ENCODE measurements at regions not wholly inside any gene's neighbourhood (a gene's known extent, or its start where the extent isn't known, plus 50 kb on each side); places are given as distances from the start of the nearest gene placed in this dataset.

DNA sequence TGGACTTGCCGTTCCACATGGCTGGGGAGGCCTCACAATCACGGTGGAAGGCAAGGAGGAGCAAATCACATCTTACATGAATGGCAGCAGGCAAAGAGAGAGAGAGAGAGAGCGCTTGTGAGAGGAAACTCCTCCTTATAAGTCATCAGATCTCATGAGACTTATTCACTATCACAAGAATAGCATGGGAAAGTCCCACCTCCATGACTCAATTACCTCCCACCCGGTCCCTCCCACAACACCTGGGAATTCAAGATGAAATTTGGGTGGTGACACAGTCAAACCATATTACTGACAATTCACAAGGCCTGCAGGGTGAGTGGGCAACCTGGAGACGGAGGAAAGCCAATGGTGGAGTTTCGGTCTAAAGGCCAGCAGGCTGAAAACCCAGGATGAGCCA, 394.3 kb upstream of the TRAM1L1 start:
- ATAC-seq (ENCODE audit: low read depth) (no peak), DNase-seq (no peak)
- intact Hi-C loops (cut with micrococcal nuclease) = no loop called here
- ChIA-PET POLR2A (no interaction called here), CTCF (no interaction called here)
- peaks cover 2% of the 10 kb centered on the region for H3K9me3 Mint-ChIP-seq
- H3K27ac Mint-ChIP-seq = no peak overlapping the region
- no peaks in the 10 kb centered on the region for H3K27me3 Mint-ChIP-seq
- no peak for TF ChIP-seq CTCF (IDR thresholded peaks at IDR 0.05)
- no peak overlapping the region for H3K4me3 Mint-ChIP-seq
- no peaks in the 10 kb centered on the region for H3K36me3 Mint-ChIP-seq (ENCODE audit: low read depth)
- H3K4me1 Mint-ChIP-seq = no peaks in the 10 kb centered on the region

- DNase-seq (no peak), ATAC-seq (ENCODE audit: low read depth) (no peak)
- TF ChIP-seq CTCF (IDR thresholded peaks at IDR 0.05) = no peak
- ChIA-PET POLR2A (no interaction called here), CTCF (no interaction called here)
- no peak overlapping the region for H3K27ac Mint-ChIP-seq
- no peaks in the 10 kb centered on the region for H3K36me3 Mint-ChIP-seq (ENCODE audit: low read depth)
- intact Hi-C loops (cut with micrococcal nuclease) = no loop called here
- no peaks in the 10 kb centered on the region for H3K4me1 Mint-ChIP-seq
- H3K27me3 Mint-ChIP-seq = no peaks in the 10 kb centered on the region
- no peak overlapping the region for H3K4me3 Mint-ChIP-seq
- H3K9me3 Mint-ChIP-seq = peaks cover 2% of the 10 kb centered on the region
Measured at GRCh38 chr4:117481742-117482141, 396.4 kb upstream of the TRAM1L1 start.

GRCh38 chr4:117488692-117489091, 403.3 kb upstream of the TRAM1L1 start:
- ChIA-PET CTCF (no interaction called here), POLR2A (no interaction called here)
- DNase-seq = no peak
- ATAC-seq (ENCODE audit: low read depth) = no peak
- no peaks in the 10 kb centered on the region for H3K4me1 Mint-ChIP-seq
- TF ChIP-seq CTCF (IDR thresholded peaks at IDR 0.05) = no peak
- intact Hi-C loops (cut with micrococcal nuclease) = no loop called here
- no peaks in the 10 kb centered on the region for H3K36me3 Mint-ChIP-seq (ENCODE audit: low read depth)
- peaks cover 4% of the 10 kb centered on the region for H3K9me3 Mint-ChIP-seq
- H3K27me3 Mint-ChIP-seq = no peaks in the 10 kb centered on the region
- no peak overlapping the region for H3K4me3 Mint-ChIP-seq
- H3K27ac Mint-ChIP-seq = no peak overlapping the region

DNA sequence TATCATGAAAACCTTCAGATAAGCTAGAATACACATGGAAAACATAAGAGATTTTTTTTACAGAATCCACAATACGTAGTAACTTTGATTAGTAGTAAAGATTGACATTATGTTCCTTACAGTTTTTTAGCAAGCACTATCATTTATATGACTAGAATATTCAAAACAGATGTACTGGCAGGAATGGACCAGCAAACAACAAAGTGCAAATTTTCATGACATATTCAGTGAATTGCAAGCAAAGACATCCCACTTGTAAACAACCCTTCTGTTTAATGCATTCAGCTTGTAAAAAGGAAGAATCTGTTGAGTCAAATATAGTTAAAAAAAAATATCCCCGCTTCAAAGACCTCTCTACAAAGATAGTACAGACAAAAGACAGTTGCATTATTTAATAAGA, 403.7 kb upstream of the TRAM1L1 start:
- intact Hi-C loops (cut with micrococcal nuclease) = no loop called here
- DNase-seq = no peak
- ATAC-seq (ENCODE audit: low read depth) = no peak
- Mint-ChIP-seq H3K36me3 (ENCODE audit: low read depth) (no peaks in the 10 kb centered on the region), H3K27ac (no peak overlapping the region), H3K4me1 (no peaks in the 10 kb centered on the region), H3K27me3 (no peaks in the 10 kb centered on the region), H3K4me3 (no peak overlapping the region), H3K9me3 (peaks cover 4% of the 10 kb centered on the region)
- no peak for TF ChIP-seq CTCF (IDR thresholded peaks at IDR 0.05)
- POLR2A ChIA-PET = no interaction called here
- CTCF ChIA-PET = no interaction called here

DNA sequence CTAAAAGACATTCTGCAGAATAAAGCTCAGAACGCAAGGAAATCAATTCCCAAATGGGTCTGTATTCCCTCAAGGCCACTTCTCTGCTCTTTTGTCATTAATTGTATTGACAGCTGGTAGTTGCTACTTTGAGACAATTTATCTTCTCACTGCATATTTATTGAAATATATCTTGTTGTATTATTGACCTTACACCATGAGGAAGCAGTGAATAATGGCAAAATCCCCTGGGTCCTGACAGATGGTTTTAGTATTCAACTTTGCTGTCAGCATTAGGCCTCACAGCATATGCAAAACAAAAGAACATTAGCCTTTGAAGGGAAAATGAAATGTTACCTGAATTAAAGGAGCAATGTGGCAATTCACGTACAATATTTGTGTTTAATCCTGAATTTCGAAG, 406.1 kb upstream of the TRAM1L1 start:
- ChIA-PET POLR2A (no interaction called here), CTCF (no interaction called here)
- H3K27ac Mint-ChIP-seq = no peak overlapping the region
- ATAC-seq (ENCODE audit: low read depth) (no peak), DNase-seq (no peak)
- intact Hi-C loops (cut with micrococcal nuclease) = no loop called here
- no peak overlapping the region for H3K4me3 Mint-ChIP-seq
- H3K9me3 Mint-ChIP-seq = peaks cover 4% of the 10 kb centered on the region
- H3K27me3 Mint-ChIP-seq = no peaks in the 10 kb centered on the region
- no peaks in the 10 kb centered on the region for H3K4me1 Mint-ChIP-seq
- no peaks in the 10 kb centered on the region for H3K36me3 Mint-ChIP-seq (ENCODE audit: low read depth)
- TF ChIP-seq CTCF (IDR thresholded peaks at IDR 0.05) = no peak
